T-cell (primary cell): ENCODE measurements at regions not wholly inside any gene's neighbourhood (a gene's known extent, or its start where the extent isn't known, plus 50 kb on each side); places are given as distances from the start of the nearest gene placed in this dataset.
"Not testable (repeated sequence)": the region's sequence is repeated elsewhere in the genome, so short reads cannot be mapped to it uniquely, and the experiment has no call there.

Source experiments
- ATAC-seq, 4 experiments: fragments of 200-7000 bp in 3 of 4; fragments of 150-1000 bp in 1 of 4; cut with Tn5 transposase; replicated peaks in 1 of 4; 1 replicate in 3 of 4; 2 replicates in 1 of 4; pipeline ENCODE4 v1.10.0; 2021; ENCODE audit warnings: moderate library complexity in 3 of 4, mild to moderate bottlenecking in 2 of 4, moderate number of reproducible peaks in 1 of 4
- CTCF ChIA-PET, 2 donors: fragments of 300-600 bp; sonication (Branson Sonifier 250); formaldehyde crosslinking; loops; one replicate each; lab custom pipeline; 2022; ENCODE audit warnings: antibody characterized with exemption in 2 of 2; lab: Charles Lee
- POLR2A ChIA-PET, 2 donors: fragments of 300-600 bp; sonication (Branson Sonifier 250); formaldehyde crosslinking; loops; one replicate each; lab custom pipeline; 2022; ENCODE audit warnings: antibody characterized with exemption in 2 of 2; lab: Charles Lee
- DNase-seq, 35 experiments: peaks; one replicate each; pipeline versions ENCODE4 v3.0.0 to v3.0.0-alpha.2; 2013 to 2023
- H3K27ac ChIP-seq: one replicate; pipeline ENCODE4 v1.5.1; 2013; ENCODE audit warnings: low read length
- H3K27me3 ChIP-seq, 2 experiments: replicated peaks in 1 of 2; 1 replicate in 1 of 2; 2 replicates in 1 of 2; pipeline versions ENCODE4 v1.6.1 to v1.7.0; 2013; ENCODE audit warnings: low read length in 1 of 2, mixed read lengths in 1 of 2; ENCODE audit not compliant: control insufficient read depth in 2 of 2, insufficient read depth in 2 of 2; ENCODE audit errors: extremely low read depth in 1 of 2
- H3K36me3 ChIP-seq, 2 donors: 1 replicate in 1 of 2; 2 replicates in 1 of 2; pipeline versions ENCODE4 v1.6.1 to v1.7.0; 2013; ENCODE audit warnings: low read length in 1 of 2; ENCODE audit not compliant: control insufficient read depth in 2 of 2, insufficient read depth in 1 of 2; ENCODE audit errors: extremely low read depth in 1 of 2
- H3K4me1 ChIP-seq, 2 experiments: 1 replicate in 1 of 2; 2 replicates in 1 of 2; pipeline versions ENCODE4 v1.6.1 to v1.7.0; 2013; ENCODE audit warnings: low read length in 2 of 2, mixed read lengths in 1 of 2; ENCODE audit not compliant: insufficient read depth in 2 of 2, control insufficient read depth in 1 of 2; ENCODE audit errors: extremely low read depth in 1 of 2
- H3K4me3 ChIP-seq, 2 donors: 1 replicate in 1 of 2; 2 replicates in 1 of 2; pipeline versions ENCODE4 v1.5.1 to v1.7.0; 2013; ENCODE audit warnings: mild to moderate bottlenecking in 2 of 2, low read length in 1 of 2, moderate library complexity in 1 of 2; ENCODE audit not compliant: control insufficient read depth in 1 of 2; ENCODE audit errors: extremely low read depth in 1 of 2
- H3K9me3 ChIP-seq: 2 replicates; pipeline ENCODE4 v1.7.0; 2013
- H3K27ac Mint-ChIP-seq, 2 donors: one replicate each; pipeline ENCODE4 v1.8.0; 2020 to 2021; ENCODE audit warnings: mild to moderate bottlenecking in 2 of 2, mixed read lengths in 2 of 2
- H3K27me3 Mint-ChIP-seq, 2 donors: one replicate each; pipeline ENCODE4 v1.8.0; 2021 to 2022; ENCODE audit warnings: mixed read lengths in 2 of 2
- H3K36me3 Mint-ChIP-seq: one replicate; pipeline ENCODE4 v1.8.0; 2021; ENCODE audit warnings: mixed read lengths
- H3K4me1 Mint-ChIP-seq, 3 donors: one replicate each; pipeline ENCODE4 v1.8.0; 2020 to 2022; ENCODE audit warnings: mixed read lengths in 3 of 3, mild to moderate bottlenecking in 1 of 3
- H3K4me3 Mint-ChIP-seq, 3 donors: one replicate each; pipeline ENCODE4 v1.8.0; 2020 to 2022; ENCODE audit warnings: mild to moderate bottlenecking in 3 of 3, mixed read lengths in 3 of 3, moderate library complexity in 3 of 3
- H3K9me3 Mint-ChIP-seq, 3 donors: one replicate each; pipeline ENCODE4 v1.8.0; 2020 to 2022; ENCODE audit warnings: mixed read lengths in 3 of 3
- WGBS: methylation state at CpG from one replicate; pipeline ENCODE4 v1.1.5; 2013; ENCODE audit warnings: missing lambda C conversion rate; ENCODE audit not compliant: insufficient coverage; 5-methylcytosine and 5-hydroxymethylcytosine counted together

GRCh38 chr20:11499101-11499634 is 418.5 kb upstream of the BTBD3 start:
- Histone ChIP-seq H3K4me1 (no peaks in the 10 kb centered on the region), H3K9me3 (no peaks in the 10 kb centered on the region), H3K27me3 (no peaks in the 10 kb centered on the region), H3K4me3 (no peak overlapping the region), H3K27ac (no peak overlapping the region), H3K36me3 (no peaks in the 10 kb centered on the region)
- Mint-ChIP-seq H3K27me3 (no peaks in the 10 kb centered on the region), H3K36me3 (no peaks in the 10 kb centered on the region), H3K27ac (no peak overlapping the region), H3K4me1 (no peaks in the 10 kb centered on the region), H3K9me3 (peaks cover 2 to 11% (median 3%) of the 10 kb centered on the region in 3 donors), H3K4me3 (no peak overlapping the region)
- no peak for DNase-seq
- CTCF ChIA-PET: no interaction called here
- WGBS: 81% methylated on average over 4 of the region's 6 CpGs
- POLR2A ChIA-PET: no interaction called here
- no peak for ATAC-seq

GRCh38 chr20:11502061-11502460 is 415.6 kb upstream of the BTBD3 start:
- no peak for ATAC-seq
- Histone ChIP-seq H3K36me3 (no peaks in the 10 kb centered on the region), H3K4me1 (no peaks in the 10 kb centered on the region), H3K9me3 (no peaks in the 10 kb centered on the region), H3K4me3 (no peak overlapping the region), H3K27ac (no peak overlapping the region), H3K27me3 (no peaks in the 10 kb centered on the region)
- ChIA-PET POLR2A (no interaction called here), CTCF (no interaction called here)
- no peak for DNase-seq
- WGBS: no CpG with 5 or more reads among the region's 1 CpG
- H3K4me3 Mint-ChIP-seq: no peak overlapping the region
- H3K4me1 Mint-ChIP-seq: no peaks in the 10 kb centered on the region
- H3K27ac Mint-ChIP-seq: no peak overlapping the region
- H3K27me3 Mint-ChIP-seq: no peaks in the 10 kb centered on the region
- H3K36me3 Mint-ChIP-seq: no peaks in the 10 kb centered on the region
- H3K9me3 Mint-ChIP-seq: peaks cover 7 to 16% (median 9%) of the 10 kb centered on the region in 3 donors

- Mint-ChIP-seq H3K9me3 (peaks cover 7 to 14% (median 9%) of the 10 kb centered on the region in 3 donors), H3K27ac (no peak overlapping the region), H3K4me1 (no peaks in the 10 kb centered on the region), H3K4me3 (no peak overlapping the region), H3K36me3 (no peaks in the 10 kb centered on the region), H3K27me3 (no peaks in the 10 kb centered on the region)
- H3K27me3 ChIP-seq: no peaks in the 10 kb centered on the region
- no peak for DNase-seq
- POLR2A ChIA-PET: no interaction called here
- no peak overlapping the region for H3K4me3 ChIP-seq
- no peak overlapping the region for H3K27ac ChIP-seq
- H3K4me1 ChIP-seq: no peaks in the 10 kb centered on the region
- CTCF ChIA-PET: no interaction called here
- H3K9me3 ChIP-seq: no peaks in the 10 kb centered on the region
- H3K36me3 ChIP-seq: no peaks in the 10 kb centered on the region
- no peak for ATAC-seq
Observed at GRCh38 chr20:11502671-11503070, 415.0 kb upstream of the BTBD3 start.

- no peaks in the 10 kb centered on the region for H3K36me3 ChIP-seq
- no peaks in the 10 kb centered on the region for H3K36me3 Mint-ChIP-seq
- POLR2A ChIA-PET: no interaction called here
Observed at GRCh38 chr20:11509776-11510175, 407.9 kb upstream of the BTBD3 start.

GRCh38 chr20:11511821-11512220 is 405.9 kb upstream of the BTBD3 start:
- Mint-ChIP-seq H3K9me3 (peaks cover 6 to 14% (median 6%) of the 10 kb centered on the region in 3 donors), H3K4me3 (no peak overlapping the region), H3K36me3 (no peaks in the 10 kb centered on the region), H3K27me3 (no peaks in the 10 kb centered on the region), H3K27ac (no peak overlapping the region), H3K4me1 (no peaks in the 10 kb centered on the region)
- no peaks in the 10 kb centered on the region for H3K36me3 ChIP-seq
- no peak overlapping the region for H3K4me3 ChIP-seq
- no peaks in the 10 kb centered on the region for H3K4me1 ChIP-seq
- no peak for DNase-seq
- 73% methylated on average over 2 of the region's 5 CpGs for WGBS
- H3K9me3 ChIP-seq: no peaks in the 10 kb centered on the region
- H3K27ac ChIP-seq: no peak overlapping the region
- no peaks in the 10 kb centered on the region for H3K27me3 ChIP-seq
- ATAC-seq: no peak
- POLR2A ChIA-PET: no interaction called here
- CTCF ChIA-PET: no interaction called here

More at GRCh38 chr20:11509776-11510175, 407.9 kb upstream of the BTBD3 start:
- Histone ChIP-seq H3K9me3 (no peaks in the 10 kb centered on the region), H3K4me3 (no peak overlapping the region), H3K4me1 (no peaks in the 10 kb centered on the region), H3K27me3 (no peaks in the 10 kb centered on the region), H3K27ac (no peak overlapping the region)
- DNase-seq (no peak), ATAC-seq (no peak)
- Mint-ChIP-seq H3K4me3 (no peak overlapping the region), H3K4me1 (no peaks in the 10 kb centered on the region), H3K27me3 (no peaks in the 10 kb centered on the region), H3K27ac (no peak overlapping the region), H3K9me3 (peaks cover 7 to 17% (median 15%) of the 10 kb centered on the region in 3 donors)
- CTCF ChIA-PET: no interaction called here

GRCh38 chr20:11513241-11513745 is 404.4 kb upstream of the BTBD3 start:
- 97% methylated on average over 7 of the region's 39 CpGs for WGBS
- H3K27ac Mint-ChIP-seq, H3K4me1 ChIP-seq, DNase-seq, ATAC-seq, H3K4me3 ChIP-seq, H3K4me3 Mint-ChIP-seq, H3K36me3 Mint-ChIP-seq, H3K36me3 ChIP-seq, CTCF ChIA-PET, H3K27me3 ChIP-seq, H3K4me1 Mint-ChIP-seq, H3K9me3 ChIP-seq, POLR2A ChIA-PET, H3K27me3 Mint-ChIP-seq, H3K27ac ChIP-seq: not testable (repeated sequence)
- peaks cover 4 to 15% (median 7%) of the 10 kb centered on the region in 3 donors for H3K9me3 Mint-ChIP-seq

GRCh38 chr20:11516448-11516847 is 401.2 kb upstream of the BTBD3 start:
- no peaks in the 10 kb centered on the region for H3K27me3 Mint-ChIP-seq
- CTCF ChIA-PET: no interaction called here
- POLR2A ChIA-PET: no interaction called here
- no peaks in the 10 kb centered on the region for H3K4me1 ChIP-seq
- no peak overlapping the region for H3K27ac Mint-ChIP-seq
- no peak overlapping the region for H3K4me3 Mint-ChIP-seq
- DNase-seq: no peak
- no peak overlapping the region for H3K27ac ChIP-seq
- no peaks in the 10 kb centered on the region for H3K27me3 ChIP-seq
- H3K36me3 ChIP-seq: no peaks in the 10 kb centered on the region
- no peaks in the 10 kb centered on the region for H3K9me3 ChIP-seq
- WGBS: 58% methylated on average over 2 of the region's 4 CpGs
- no peak for ATAC-seq
- H3K4me3 ChIP-seq: no peak overlapping the region
- H3K9me3 Mint-ChIP-seq: peaks cover 0 to 10% (median 7%) of the 10 kb centered on the region in 3 donors
- H3K4me1 Mint-ChIP-seq: no peaks in the 10 kb centered on the region
- no peaks in the 10 kb centered on the region for H3K36me3 Mint-ChIP-seq
